ENCODE measurements at regions not wholly inside any gene's neighbourhood (a gene's known extent, or its start where the extent isn't known, plus 50 kb on each side); places are given as distances from the start of the nearest gene placed in this dataset.

DNA sequence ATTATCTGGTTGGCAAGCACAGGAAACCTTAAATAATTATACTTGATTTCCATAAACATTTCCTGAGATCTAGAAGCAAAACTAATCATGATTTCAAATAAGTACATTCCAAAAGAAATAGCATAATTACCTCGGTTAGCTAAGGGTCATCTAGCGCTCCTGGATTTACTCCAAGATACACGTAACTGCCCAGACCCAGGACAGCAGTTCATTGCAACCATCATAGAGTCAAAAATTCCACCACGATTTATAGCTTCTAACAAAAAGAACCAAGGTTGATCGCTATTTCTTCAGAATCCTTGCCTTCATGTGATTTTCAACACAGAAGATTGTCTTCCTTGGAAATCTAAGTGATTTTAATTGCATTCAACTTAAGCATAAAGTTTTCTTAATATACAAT lies 1235.5 kb upstream of the TENM3 start:
- TF ChIP-seq, protein P1, sequence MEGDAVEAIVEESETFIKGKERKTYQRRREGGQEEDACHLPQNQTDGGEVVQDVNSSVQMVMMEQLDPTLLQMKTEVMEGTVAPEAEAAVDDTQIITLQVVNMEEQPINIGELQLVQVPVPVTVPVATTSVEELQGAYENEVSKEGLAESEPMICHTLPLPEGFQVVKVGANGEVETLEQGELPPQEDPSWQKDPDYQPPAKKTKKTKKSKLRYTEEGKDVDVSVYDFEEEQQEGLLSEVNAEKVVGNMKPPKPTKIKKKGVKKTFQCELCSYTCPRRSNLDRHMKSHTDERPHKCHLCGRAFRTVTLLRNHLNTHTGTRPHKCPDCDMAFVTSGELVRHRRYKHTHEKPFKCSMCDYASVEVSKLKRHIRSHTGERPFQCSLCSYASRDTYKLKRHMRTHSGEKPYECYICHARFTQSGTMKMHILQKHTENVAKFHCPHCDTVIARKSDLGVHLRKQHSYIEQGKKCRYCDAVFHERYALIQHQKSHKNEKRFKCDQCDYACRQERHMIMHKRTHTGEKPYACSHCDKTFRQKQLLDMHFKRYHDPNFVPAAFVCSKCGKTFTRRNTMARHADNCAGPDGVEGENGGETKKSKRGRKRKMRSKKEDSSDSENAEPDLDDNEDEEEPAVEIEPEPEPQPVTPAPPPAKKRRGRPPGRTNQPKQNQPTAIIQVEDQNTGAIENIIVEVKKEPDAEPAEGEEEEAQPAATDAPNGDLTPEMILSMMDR (IDR thresholded peaks at IDR 0.05), result no peak
- TF ChIP-seq POLR2A (IDR thresholded peaks at IDR 0.05), result no peak

All from heart left ventricle (tissue), 13 donors.